K562 (cell line): ENCODE measurements at regions not wholly inside any gene's neighbourhood (a gene's known extent, or its start where the extent isn't known, plus 50 kb on each side); places are given as distances from the start of the nearest gene placed in this dataset.

Source experiments
- BCOR ChIP-seq: fragments of 450-650 bp; IDR thresholded peaks from 2 replicates; pipeline ENCODE4 v1.6.1; 2016
- CREB1 ChIP-seq, 2 experiments: sonication (generic) in 1 of 2; formaldehyde crosslinking in 1 of 2; IDR thresholded peaks; 2 replicates each; pipeline versions ENCODE4 v1.6.1 to v1.8.0; 2012 to 2022; ENCODE audit warnings: inconsistent platforms in 1 of 2, mild to moderate bottlenecking in 1 of 2, missing genetic modification reagents in 1 of 2, moderate library complexity in 1 of 2
- CTCFL ChIP-seq: IDR thresholded peaks from 2 replicates; pipeline ENCODE4 v1.6.1; 2011; ENCODE audit warnings: borderline replicate concordance, low read depth, mild to moderate bottlenecking, moderate library complexity, low read length; ENCODE audit not compliant: insufficient read depth, poor library complexity, severe bottlenecking
- DMBX1 ChIP-seq: fragments of 250-450 bp; sonication (Bioruptor Pico); IDR thresholded peaks from 2 replicates; pipeline ENCODE4 v1.8.0; 2022; ENCODE audit warnings: inconsistent platforms, mild to moderate bottlenecking, moderate library complexity, borderline replicate concordance
- ETV1 ChIP-seq: fragments of 450-650 bp; conservative IDR thresholded peaks from 2 replicates; pipeline ENCODE4 v1.6.1; 2016; ENCODE audit warnings: missing genetic modification characterization, control low read depth, low read depth, missing compliant biosample characterization
- KAT7 ChIP-seq: sonication (generic); formaldehyde crosslinking; IDR thresholded peaks from 2 replicates; pipeline ENCODE4 v1.8.0; 2022; ENCODE audit warnings: missing genetic modification reagents, mild to moderate bottlenecking, borderline replicate concordance
- MYC ChIP-seq, 2 experiments: fragments of 250-450 bp in 1 of 2; sonication (Bioruptor Pico) in 1 of 2; IDR thresholded peaks; 2 replicates each; pipeline versions ENCODE4 v1.5.1 to v1.6.1; 2012 to 2021; ENCODE audit warnings: low read depth in 2 of 2, borderline replicate concordance in 1 of 2, improper control_type of control experiment in 1 of 2, low read length in 1 of 2, mild to moderate bottlenecking in 1 of 2, moderate library complexity in 1 of 2
- NCOA4 ChIP-seq: fragments of 450-650 bp; IDR thresholded peaks from 2 replicates; pipeline ENCODE4 v1.6.1; 2018; ENCODE audit warnings: mild to moderate bottlenecking; ENCODE audit not compliant: partially characterized antibody
- NR4A1 ChIP-seq, 2 experiments: fragments of 250-450 bp in 1 of 2; fragments of 450-650 bp in 1 of 2; sonication (Bioruptor Pico) in 1 of 2; IDR thresholded peaks; 2 replicates each; pipeline versions ENCODE4 v1.4.0 to v1.6.1; 2016 to 2020; ENCODE audit warnings: mild to moderate bottlenecking in 2 of 2, missing compliant biosample characterization in 1 of 2, missing genetic modification characterization in 1 of 2, moderate library complexity in 1 of 2
- OTX1 ChIP-seq: fragments of 450-650 bp; formaldehyde crosslinking; IDR thresholded peaks from 2 replicates; pipeline ENCODE4 v1.4.0; 2022; ENCODE audit warnings: mild to moderate bottlenecking
- PML ChIP-seq: IDR thresholded peaks from 2 replicates; pipeline ENCODE4 v1.6.1; 2012; ENCODE audit warnings: low read length, inconsistent platforms
- POLR3G ChIP-seq: IDR thresholded peaks from 2 replicates; pipeline ENCODE4 v1.6.1; 2011; ENCODE audit not compliant: insufficient read length, insufficient replicate concordance; ENCODE audit errors: extremely low read depth
- SMARCA5 ChIP-seq: fragments of 450-650 bp; IDR thresholded peaks from 2 replicates; pipeline ENCODE4 v1.6.1; 2016
- TGIF2 ChIP-seq: sonication (generic); formaldehyde crosslinking; IDR thresholded peaks from 2 replicates; pipeline ENCODE4 v1.8.1; 2022; ENCODE audit warnings: mild to moderate bottlenecking, missing genetic modification reagents, moderate library complexity
- UBTF ChIP-seq, 2 experiments: IDR thresholded peaks; 2 replicates each; pipeline ENCODE4 v1.6.1; 2012; ENCODE audit warnings: improper control_type of control experiment in 2 of 2, low read depth in 2 of 2, low read length in 2 of 2, borderline replicate concordance in 1 of 2
- ZBTB8A ChIP-seq: fragments of 450-650 bp; IDR thresholded peaks from 2 replicates; pipeline ENCODE4 v1.6.1; 2018; ENCODE audit warnings: mild to moderate bottlenecking, moderate library complexity; ENCODE audit not compliant: partially characterized antibody
- ZBTB9 ChIP-seq: fragments of 450-650 bp; formaldehyde crosslinking; IDR thresholded peaks from 2 replicates; pipeline ENCODE4 v1.4.0; 2020; ENCODE audit warnings: mild to moderate bottlenecking, moderate library complexity
- ZFP1 ChIP-seq: fragments of 450-650 bp; formaldehyde crosslinking; IDR thresholded peaks from 2 replicates; pipeline ENCODE4 v1.4.0; 2020; ENCODE audit warnings: mild to moderate bottlenecking, mixed read lengths
- ZFX ChIP-seq: sonication (generic); formaldehyde crosslinking; IDR thresholded peaks from 2 replicates; pipeline ENCODE4 v1.8.0; 2022; ENCODE audit warnings: mild to moderate bottlenecking, missing genetic modification reagents, moderate library complexity
- ZNF175 ChIP-seq: fragments of 200-800 bp; sonication (Bioruptor generic); IDR thresholded peaks from 2 replicates; pipeline ENCODE4 v1.6.1; 2016; ENCODE audit warnings: low read depth, mild to moderate bottlenecking, missing genetic modification characterization, missing compliant biosample characterization
- ZNF449 ChIP-seq: fragments of 250-450 bp; sonication (Bioruptor Pico); IDR thresholded peaks from 2 replicates; pipeline ENCODE4 v1.8.0; 2022; ENCODE audit warnings: moderate library complexity, mild to moderate bottlenecking, inconsistent platforms

GRCh38 chr9:129496473-129497004 lies 124.4 kb downstream of the C9orf50 start (continued):
- TF ChIP-seq ZNF449 (no peak), ZBTB8A (no peak), CREB1 (IDR thresholded peaks at IDR 0.05) (peak; percentile 24; the same call in 1 of the 2 replicates), CREB1 (CRISPR knock-in tag; IDR thresholded peaks at IDR 0.05) (no peak), SMARCA5 (no peak), OTX1 (CRISPR knock-in tag) (no peak), BCOR (no peak), ZFP1 (CRISPR knock-in tag) (no peak), ZBTB9 (no peak), ETV1 (no peak), PML (no peak), UBTF (IDR thresholded peaks at IDR 0.05; ENCODE audit: borderline replicate concordance in 1 of 2, low read depth in 2 of 2, low read length in 2 of 2) (0 out of 4 replicates have a peak, but pooled peaks of 1 of the 2 experiments have one; percentile 36), NR4A1 (CRISPR knock-in tag; IDR thresholded peaks at IDR 0.05) (no peak), NR4A1 (tag; IDR thresholded peaks at IDR 0.05) (no peak), TGIF2 (CRISPR knock-in tag) (no peak), NCOA4 (no peak), ZFX (no peak), KAT7 (CRISPR knock-in tag) (no peak), CTCFL (no peak), POLR3G (no peak), MYC (IDR thresholded peaks at IDR 0.05; ENCODE audit: low read depth, low read length) (peak; percentile 40; the same call in 1 of the 2 replicates), MYC (CRISPR knock-in tag; IDR thresholded peaks at IDR 0.05; ENCODE audit: borderline replicate concordance, low read depth) (no peak), ZNF175 (CRISPR knock-in tag) (no peak; the same call in 1 of the 2 replicates), DMBX1 (CRISPR knock-in tag) (no peak)
